ENCODE measurements at regions not wholly inside any gene's neighbourhood (a gene's known extent, or its start where the extent isn't known, plus 50 kb on each side); places are given as distances from the start of the nearest gene placed in this dataset.

- TF ChIP-seq, protein P1, sequence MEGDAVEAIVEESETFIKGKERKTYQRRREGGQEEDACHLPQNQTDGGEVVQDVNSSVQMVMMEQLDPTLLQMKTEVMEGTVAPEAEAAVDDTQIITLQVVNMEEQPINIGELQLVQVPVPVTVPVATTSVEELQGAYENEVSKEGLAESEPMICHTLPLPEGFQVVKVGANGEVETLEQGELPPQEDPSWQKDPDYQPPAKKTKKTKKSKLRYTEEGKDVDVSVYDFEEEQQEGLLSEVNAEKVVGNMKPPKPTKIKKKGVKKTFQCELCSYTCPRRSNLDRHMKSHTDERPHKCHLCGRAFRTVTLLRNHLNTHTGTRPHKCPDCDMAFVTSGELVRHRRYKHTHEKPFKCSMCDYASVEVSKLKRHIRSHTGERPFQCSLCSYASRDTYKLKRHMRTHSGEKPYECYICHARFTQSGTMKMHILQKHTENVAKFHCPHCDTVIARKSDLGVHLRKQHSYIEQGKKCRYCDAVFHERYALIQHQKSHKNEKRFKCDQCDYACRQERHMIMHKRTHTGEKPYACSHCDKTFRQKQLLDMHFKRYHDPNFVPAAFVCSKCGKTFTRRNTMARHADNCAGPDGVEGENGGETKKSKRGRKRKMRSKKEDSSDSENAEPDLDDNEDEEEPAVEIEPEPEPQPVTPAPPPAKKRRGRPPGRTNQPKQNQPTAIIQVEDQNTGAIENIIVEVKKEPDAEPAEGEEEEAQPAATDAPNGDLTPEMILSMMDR (IDR thresholded peaks at IDR 0.05; ENCODE audit: borderline replicate concordance, control extremely low read depth, extremely low read depth, insufficient read depth, missing control alignments), result no peak
- DNase-seq (ENCODE audit: low spot score), result no peak
- in situ Hi-C loops (cut with MboI; ENCODE audit: low sequenced_read_pairs, unreplicated experiment), result no loop called here
These were observed 339.0 kb downstream of the METTL15 start for GRCh38 chr11:28447226-28447625.

GRCh38 chr11:28442131-28442530 is 333.9 kb downstream of the METTL15 start:
- TF ChIP-seq, protein P1 (IDR thresholded peaks at IDR 0.05; ENCODE audit: borderline replicate concordance, control extremely low read depth, extremely low read depth, insufficient read depth, missing control alignments), result no peak
- in situ Hi-C loops (cut with MboI; ENCODE audit: low sequenced_read_pairs, unreplicated experiment), result no loop called here
- DNase-seq (ENCODE audit: low spot score), result no peak

DNA sequence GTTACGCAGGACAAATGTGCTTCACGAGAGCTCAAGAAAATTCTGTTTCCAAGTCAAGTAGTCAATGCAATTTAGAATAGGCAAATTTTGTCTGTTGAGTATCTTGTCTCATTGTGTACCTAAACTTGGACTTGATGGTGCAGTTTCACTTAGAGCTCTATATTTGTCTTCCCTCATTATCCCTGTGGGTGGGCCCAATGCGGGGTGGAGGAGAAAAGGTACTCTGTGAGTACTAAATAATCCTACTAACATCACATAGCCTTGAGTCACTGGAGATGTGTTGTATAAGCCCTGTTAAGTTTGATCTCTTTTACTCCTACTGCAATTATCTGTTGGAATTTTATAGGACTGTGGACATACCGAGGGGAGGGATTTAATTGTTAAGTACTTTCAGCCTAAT is 331.2 kb downstream of the METTL15 start:
- in situ Hi-C loops (cut with MboI; ENCODE audit: low sequenced_read_pairs, unreplicated experiment), result no loop called here
- DNase-seq (ENCODE audit: low spot score), result no peak
- TF ChIP-seq, protein P1 (IDR thresholded peaks at IDR 0.05; ENCODE audit: borderline replicate concordance, control extremely low read depth, extremely low read depth, insufficient read depth, missing control alignments), result no peak

- TF ChIP-seq, protein P1 (IDR thresholded peaks at IDR 0.05; ENCODE audit: borderline replicate concordance, control extremely low read depth, extremely low read depth, insufficient read depth, missing control alignments), result no peak
- in situ Hi-C loops (cut with MboI; ENCODE audit: low sequenced_read_pairs, unreplicated experiment), result no loop called here
- no peak for DNase-seq (ENCODE audit: low spot score)
These were observed 311.9 kb downstream of the METTL15 start for GRCh38 chr11:28420099-28420498.

GRCh38 chr11:28417601-28418323 is 309.6 kb downstream of the METTL15 start:
- DNase-seq (ENCODE audit: low spot score), result no peak
- TF ChIP-seq, protein P1 (IDR thresholded peaks at IDR 0.05; ENCODE audit: borderline replicate concordance, control extremely low read depth, extremely low read depth, insufficient read depth, missing control alignments), result no peak

GRCh38 chr11:28412029-28412428 is 303.8 kb downstream of the METTL15 start:
- in situ Hi-C loops (cut with MboI; ENCODE audit: low sequenced_read_pairs, unreplicated experiment), result no loop called here
- TF ChIP-seq, protein P1 (IDR thresholded peaks at IDR 0.05; ENCODE audit: borderline replicate concordance, control extremely low read depth, extremely low read depth, insufficient read depth, missing control alignments), result no peak

More at GRCh38 chr11:28417601-28418323, 309.6 kb downstream of the METTL15 start:
- in situ Hi-C loops (cut with MboI; ENCODE audit: low sequenced_read_pairs, unreplicated experiment), result no loop called here

More at GRCh38 chr11:28412029-28412428, 303.8 kb downstream of the METTL15 start:
- DNase-seq (ENCODE audit: low spot score), result no peak

All from GM13976 (cell line).